ENCODE measurements at regions not wholly inside any gene's neighbourhood (a gene's known extent, or its start where the extent isn't known, plus 50 kb on each side); places are given as distances from the start of the nearest gene placed in this dataset.
"Not testable (repeated sequence)": the region's sequence is repeated elsewhere in the genome, so short reads cannot be mapped to it uniquely, and the experiment has no call there.

- H3K4me2 ChIP-seq (ENCODE audit: insufficient read depth in 1 of 2, low read depth in 2 of 2, low read length in 2 of 2); H3K23ac ChIP-seq (ENCODE audit: insufficient read length); POLR2A ChIA-PET (ENCODE audit: partially characterized antibody); H4K20me1 ChIP-seq (replicated peaks in 1 of 2; ENCODE audit: control insufficient read depth in 1 of 2, insufficient read depth in 2 of 2, low read length in 2 of 2); H3K56ac ChIP-seq (replicated peaks; ENCODE audit: insufficient read length, low read depth, low read length); H2AK5ac ChIP-seq (ENCODE audit: low read depth, low read length); H3K9ac ChIP-seq (replicated peaks in 1 of 4; ENCODE audit: extremely low read depth in 1 of 4, low read depth in 3 of 4, low read length in 3 of 4); H3K14ac ChIP-seq (ENCODE audit: insufficient read length); H4K8ac ChIP-seq (ENCODE audit: extremely low read depth, insufficient read depth, low read length); H4K91ac ChIP-seq (replicated peaks; ENCODE audit: insufficient read length, low read length); CTCF ChIA-PET (ENCODE audit: partially characterized antibody); H3K9me3 ChIP-seq (ENCODE audit: insufficient read depth in 2 of 2, low read depth in 1 of 2, low read length in 1 of 2); H4K5ac ChIP-seq (ENCODE audit: insufficient read length, low read depth, low read length); FAIRE-seq; H3K27ac ChIP-seq (ENCODE audit: low read depth, low read length); H2BK5ac ChIP-seq (ENCODE audit: low read depth, low read length); H3K4me1 ChIP-seq (replicated peaks in 1 of 4; ENCODE audit: control insufficient read depth in 3 of 4, insufficient read depth in 4 of 4, low read length in 3 of 4); H3K27me3 ChIP-seq (replicated peaks in 1 of 4; ENCODE audit: control insufficient read depth in 3 of 4, extremely low read depth in 1 of 4, insufficient read depth in 3 of 4, low read length in 3 of 4); H2BK12ac ChIP-seq (ENCODE audit: low read depth, low read length); H3K18ac ChIP-seq (ENCODE audit: extremely low read depth, low read length); DNase-seq (ENCODE audit: low read depth in 1 of 2, low spot score in 2 of 2); H3K4ac ChIP-seq (replicated peaks; ENCODE audit: insufficient read length, low read depth, low read length); H3K79me1 ChIP-seq (ENCODE audit: low read depth, low read length); H3K36me3 ChIP-seq (ENCODE audit: control insufficient read depth in 2 of 4, insufficient read depth in 4 of 4, low read length in 3 of 4); H2AFZ ChIP-seq (ENCODE audit: low read length); H2BK120ac ChIP-seq (replicated peaks; ENCODE audit: low read depth, low read length); H2BK20ac ChIP-seq (ENCODE audit: low read length); H3K23me2 ChIP-seq (ENCODE audit: low read depth, low read length); H2BK15ac ChIP-seq (ENCODE audit: low read length); H3K79me2 ChIP-seq (ENCODE audit: control insufficient read depth in 1 of 2, insufficient read depth in 2 of 2, low read length in 2 of 2); H3K4me3 ChIP-seq (ENCODE audit: extremely low read depth in 1 of 4, insufficient read depth in 2 of 4, low read depth in 3 of 4, low read length in 4 of 4): not testable (repeated sequence)
- TF ChIP-seq CTCF (IDR thresholded peaks at IDR 0.05; ENCODE audit: control extremely low read depth in 1 of 3, insufficient read depth in 1 of 3, low read depth in 1 of 3, low read length in 3 of 3): peak in 1 of 3 experiments; percentile 10; a peak in 1 of 4 replicates
- 86% methylated on average over 11 of the region's 14 CpGs; no CpG with 5 or more reads in 1 of the 2 experiments for WGBS, 2 experiments (ENCODE audit: extremely low coverage in 1 of 2, insufficient coverage in 1 of 2, insufficient read length in 1 of 2, insufficient replicate concordance in 2 of 2, low coverage in 1 of 2, low lambda C conversion rate in 2 of 2, missing lambda C conversion rate in 1 of 2)
Measured at GRCh38 chr2:111478871-111479318, 358.2 kb downstream of the BCL2L11 start.

Data from H1 (cell line).